Esophagus squamous epithelium (tissue), 5 donors: ENCODE measurements at regions not wholly inside any gene's neighbourhood (a gene's known extent, or its start where the extent isn't known, plus 50 kb on each side); places are given as distances from the start of the nearest gene placed in this dataset.

Experiments used
- DNase-seq: peaks from one replicate; lab custom pipeline; 2025; lab: John Stamatoyannopoulos, UW
- H3K27ac ChIP-seq, 4 donors: fragments of 200-600 bp; sonication (generic); one replicate each; pipeline ENCODE4 v1.5.1; 2016 to 2019; ENCODE audit warnings: mild to moderate bottlenecking in 1 of 4
- H3K27me3 ChIP-seq, 4 donors: fragments of 200-600 bp; sonication (generic); 1 replicate in 3 of 4; 2 replicates in 1 of 4; pipeline versions ENCODE4 v1.5.1 to v1.6.0; 2017 to 2021; ENCODE audit warnings: antibody characterized with exemption in 1 of 4
- H3K36me3 ChIP-seq, 3 donors: fragments of 200-600 bp; sonication (generic); one replicate each; pipeline ENCODE4 v1.5.1; 2016 to 2019
- H3K4me1 ChIP-seq, 3 donors: fragments of 200-600 bp; sonication (generic); one replicate each; pipeline ENCODE4 v1.5.1; 2017 to 2019
- H3K4me3 ChIP-seq, 4 donors: fragments of 200-600 bp; sonication (generic); 1 replicate in 3 of 4; 2 replicates in 1 of 4; pipeline ENCODE4 v1.5.1; 2016 to 2019; ENCODE audit warnings: mild to moderate bottlenecking in 2 of 4, moderate library complexity in 1 of 4
- H3K9me3 ChIP-seq, 3 donors: fragments of 200-600 bp; sonication (generic); one replicate each; pipeline ENCODE4 v1.5.1; 2016 to 2019
- CTCF ChIP-seq, 6 experiments: fragments of 450-650 bp in 4 of 6; fragments of 200-600 bp in 2 of 6; sonication (generic) in 2 of 6; IDR thresholded peaks; one replicate each; pipeline ENCODE4 v1.5.1; 2016 to 2019; ENCODE audit warnings: antibody characterized with exemption in 6 of 6, mild to moderate bottlenecking in 4 of 6, moderate library complexity in 4 of 6
- POLR2A ChIP-seq, 4 donors: fragments of 450-650 bp; IDR thresholded peaks; one replicate each; pipeline ENCODE4 v1.6.1; 2017; ENCODE audit warnings: antibody characterized with exemption in 4 of 4, mild to moderate bottlenecking in 4 of 4, moderate library complexity in 3 of 4
- WGBS, 2 donors: methylation state at CpG; one replicate each; pipeline ENCODE4 v1.1.5; 2018; 5-methylcytosine and 5-hydroxymethylcytosine counted together
- intact Hi-C: fragments of 100-400 bp; cut with DNase I; formaldehyde crosslinking; loops from one replicate; pipeline ENCODE4 v1.15.0; 2022
- donor health status: DM: yes; HTN: yes; CAD: no.

GRCh38 chr6:14031516-14031915, 86.1 kb upstream of the CD83 start:
- TF ChIP-seq CTCF (IDR thresholded peaks at IDR 0.05) (no peak), POLR2A (IDR thresholded peaks at IDR 0.05) (no peak)

GRCh38 chr6:14035071-14035847, 82.3 kb upstream of the CD83 start:
- TF ChIP-seq CTCF (IDR thresholded peaks at IDR 0.05) (no peak), POLR2A (IDR thresholded peaks at IDR 0.05) (no peak)
- Histone ChIP-seq H3K4me3 (no peak overlapping the region), H3K27me3 (peaks cover 0 to 52% (median 0%) of the 10 kb centered on the region in 4 donors), H3K36me3 (no peaks in the 10 kb centered on the region), H3K9me3 (no peaks in the 10 kb centered on the region), H3K27ac (no peak overlapping the region), H3K4me1 (peaks cover 0 to 8% (median 0%) of the 10 kb centered on the region in 3 donors)
- 58 to 60% methylated on average over 13 to 14 of the region's 14 CpGs for WGBS, 2 donors
- no peak for DNase-seq
- intact Hi-C loops = no loop called here

More at GRCh38 chr6:14031516-14031915, 86.1 kb upstream of the CD83 start:
- peaks cover 0 to 76% (median 0%) of the 10 kb centered on the region in 4 donors for H3K27me3 ChIP-seq
- H3K4me3 ChIP-seq = no peak overlapping the region
- DNase-seq = no peak
- H3K4me1 ChIP-seq = no peaks in the 10 kb centered on the region
- H3K9me3 ChIP-seq = no peaks in the 10 kb centered on the region
- H3K36me3 ChIP-seq = no peaks in the 10 kb centered on the region
- WGBS, 2 donors = 32 to 44% methylated on average over 2 to 4 of the region's 4 CpGs
- intact Hi-C loops = no loop called here
- no peak overlapping the region for H3K27ac ChIP-seq

- TF ChIP-seq CTCF (IDR thresholded peaks at IDR 0.05) (no peak), POLR2A (IDR thresholded peaks at IDR 0.05) (no peak)
- H3K27me3 ChIP-seq = peaks cover 0 to 48% (median 0%) of the 10 kb centered on the region in 4 donors
These were observed 81.7 kb upstream of the CD83 start for GRCh38 chr6:14035874-14036273.

GRCh38 chr6:14036911-14037310, 80.7 kb upstream of the CD83 start:
- no peaks in the 10 kb centered on the region for H3K9me3 ChIP-seq
- intact Hi-C loops = no loop called here
- TF ChIP-seq POLR2A (IDR thresholded peaks at IDR 0.05) (no peak), CTCF (IDR thresholded peaks at IDR 0.05) (no peak)
- no peak overlapping the region for H3K4me3 ChIP-seq
- 64 to 70% methylated on average over 4 of the region's 4 CpGs for WGBS, 2 donors
- no peak overlapping the region for H3K27ac ChIP-seq
- no peak for DNase-seq
- no peaks in the 10 kb centered on the region for H3K36me3 ChIP-seq
- H3K4me1 ChIP-seq = peaks cover 0 to 8% (median 0%) of the 10 kb centered on the region in 3 donors
- H3K27me3 ChIP-seq = peaks cover 0 to 44% (median 0%) of the 10 kb centered on the region in 4 donors

More at GRCh38 chr6:14035874-14036273, 81.7 kb upstream of the CD83 start:
- Histone ChIP-seq H3K36me3 (no peaks in the 10 kb centered on the region), H3K4me3 (no peak overlapping the region), H3K27ac (no peak overlapping the region), H3K9me3 (no peaks in the 10 kb centered on the region), H3K4me1 (peaks cover 0 to 8% (median 0%) of the 10 kb centered on the region in 3 donors)
- 65 to 76% methylated on average over 3 of the region's 3 CpGs for WGBS, 2 donors
- no peak for DNase-seq
- intact Hi-C loops = no loop called here
